Common myeloid progenitor, CD34-positive (primary cell): ENCODE measurements at regions not wholly inside any gene's neighbourhood (a gene's known extent, or its start where the extent isn't known, plus 50 kb on each side); places are given as distances from the start of the nearest gene placed in this dataset.
"Not testable (repeated sequence)": the region's sequence is repeated elsewhere in the genome, so short reads cannot be mapped to it uniquely, and the experiment has no call there.

Experiments used
- CTCF ChIA-PET: fragments of 350-600 bp; sonication (Branson Sonifier 250); formaldehyde crosslinking; loops from one replicate; lab custom pipeline; 2021; ENCODE audit warnings: antibody characterized with exemption; lab: Charles Lee
- POLR2A ChIA-PET: fragments of 350-600 bp; sonication (Branson Sonifier 250); formaldehyde crosslinking; loops from one replicate; lab custom pipeline; 2021; ENCODE audit warnings: antibody characterized with exemption; lab: Charles Lee
- DNase-seq, 3 donors: peaks; one replicate each; pipeline versions ENCODE4 v3.0.0 to v3.0.0-alpha.2; 2013
- H3K27ac ChIP-seq, 2 experiments: 1 replicate in 1 of 2; 2 replicates in 1 of 2; pipeline ENCODE4 v1.7.0; 2013; ENCODE audit warnings: inconsistent platforms in 2 of 2, low read length in 2 of 2, mild to moderate bottlenecking in 2 of 2, low read depth in 1 of 2, moderate library complexity in 1 of 2; ENCODE audit not compliant: severe bottlenecking in 2 of 2, insufficient read depth in 1 of 2, poor library complexity in 1 of 2
- H3K27me3 ChIP-seq, 5 experiments: replicated peaks in 2 of 5; 1 replicate in 3 of 5; 2 replicates in 2 of 5; pipeline versions ENCODE4 v1.6.1 to v1.7.0; 2013; ENCODE audit warnings: low read length in 4 of 5, mild to moderate bottlenecking in 2 of 5, moderate library complexity in 2 of 5, inconsistent platforms in 1 of 5; ENCODE audit not compliant: insufficient read depth in 5 of 5, control insufficient read depth in 4 of 5
- H3K36me3 ChIP-seq, 4 experiments: 1 replicate in 2 of 4; 2 replicates in 2 of 4; pipeline versions ENCODE4 v1.6.1 to v1.7.0; 2013; ENCODE audit warnings: low read length in 3 of 4, control low read depth in 1 of 4, mild to moderate bottlenecking in 1 of 4; ENCODE audit not compliant: control insufficient read depth in 4 of 4, insufficient read depth in 4 of 4
- H3K4me1 ChIP-seq, 4 experiments: 1 replicate in 3 of 4; 2 replicates in 1 of 4; pipeline versions ENCODE4 v1.6.1 to v1.7.1; 2013; ENCODE audit warnings: low read length in 3 of 4, mild to moderate bottlenecking in 3 of 4, control low read depth in 1 of 4, inconsistent platforms in 1 of 4, moderate library complexity in 1 of 4; ENCODE audit not compliant: control insufficient read depth in 4 of 4, insufficient read depth in 4 of 4; ENCODE audit errors: control extremely low read depth in 1 of 4
- H3K4me3 ChIP-seq, 7 experiments: 1 replicate in 4 of 7; 2 replicates in 3 of 7; pipeline versions ENCODE4 v1.5.1 to v1.7.0; 2013; ENCODE audit warnings: mild to moderate bottlenecking in 7 of 7, low read length in 6 of 7, moderate library complexity in 6 of 7, inconsistent platforms in 2 of 7, low read depth in 2 of 7, control low read depth in 1 of 7; ENCODE audit not compliant: insufficient read depth in 4 of 7, control insufficient read depth in 1 of 7; ENCODE audit errors: extremely low read depth in 1 of 7
- H3K9me3 ChIP-seq, 5 experiments: 1 replicate in 4 of 5; 2 replicates in 1 of 5; pipeline versions ENCODE4 v1.6.1 to v1.7.1; 2013; ENCODE audit warnings: low read length in 4 of 5, mild to moderate bottlenecking in 2 of 5, inconsistent platforms in 1 of 5, low read depth in 1 of 5, moderate library complexity in 1 of 5; ENCODE audit not compliant: control insufficient read depth in 4 of 5, insufficient read depth in 2 of 5; ENCODE audit errors: control extremely low read depth in 1 of 5
- WGBS: methylation state at CpG from one replicate; pipeline ENCODE4 v1.1.5; 2013; ENCODE audit not compliant: insufficient coverage; 5-methylcytosine and 5-hydroxymethylcytosine counted together

DNA sequence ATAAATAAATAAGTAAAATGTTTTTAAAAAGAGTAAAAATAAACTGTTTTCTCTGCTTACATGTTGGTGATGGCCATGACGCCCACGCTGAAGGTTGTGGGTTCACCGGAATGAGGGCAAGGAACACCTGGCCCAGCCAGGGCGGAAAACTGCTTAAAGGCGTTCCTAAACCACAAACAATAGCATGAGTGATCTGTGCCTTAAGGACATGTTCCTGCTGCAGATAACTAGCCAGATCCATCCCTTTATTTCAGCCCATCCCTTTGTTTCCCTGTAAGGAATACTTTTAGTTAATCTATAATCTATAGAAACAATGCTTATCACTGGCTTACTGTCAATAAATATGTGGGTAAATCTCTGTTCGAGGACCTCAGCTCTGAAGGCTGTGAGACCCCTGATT is 63.3 kb upstream of the CEP78 start:
- H3K27ac ChIP-seq, H3K4me1 ChIP-seq, H3K27me3 ChIP-seq, H3K9me3 ChIP-seq, POLR2A ChIA-PET, DNase-seq, H3K4me3 ChIP-seq, CTCF ChIA-PET, H3K36me3 ChIP-seq: not testable (repeated sequence)
- 97% methylated on average over 6 of the region's 6 CpGs for WGBS

DNA sequence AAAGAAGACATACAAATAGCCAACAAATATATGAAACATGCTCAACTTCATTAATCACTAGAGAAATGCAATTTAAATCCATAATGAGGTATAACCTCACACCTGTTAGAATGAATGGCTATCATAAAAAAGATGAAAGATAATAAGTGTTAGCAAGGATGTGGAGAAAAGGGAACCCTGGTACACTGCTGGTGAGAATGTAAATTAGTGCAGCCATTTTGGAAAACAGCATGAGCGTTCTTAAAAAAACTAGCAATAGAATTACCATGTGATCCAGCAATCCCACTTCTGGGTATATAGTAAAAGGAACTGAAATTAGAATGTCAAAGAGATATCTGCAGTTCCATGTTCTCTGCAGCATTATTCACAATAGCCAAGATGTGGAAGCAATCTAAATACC is 64.2 kb upstream of the CEP78 start:
- no peaks in the 10 kb centered on the region for H3K36me3 ChIP-seq
- no peak for DNase-seq
- no peak overlapping the region for H3K27ac ChIP-seq
- 100% methylated on average over 1 of the region's 1 CpG for WGBS
- H3K4me1 ChIP-seq = no peaks in the 10 kb centered on the region
- H3K27me3 ChIP-seq = peaks cover 0 to under 1% (median 0%) of the 10 kb centered on the region in 5 experiments
- H3K9me3 ChIP-seq = peaks cover 0 to 4% (median 0%) of the 10 kb centered on the region in 5 experiments
- CTCF ChIA-PET = no interaction called here
- POLR2A ChIA-PET = no interaction called here
- no peak overlapping the region for H3K4me3 ChIP-seq

DNA sequence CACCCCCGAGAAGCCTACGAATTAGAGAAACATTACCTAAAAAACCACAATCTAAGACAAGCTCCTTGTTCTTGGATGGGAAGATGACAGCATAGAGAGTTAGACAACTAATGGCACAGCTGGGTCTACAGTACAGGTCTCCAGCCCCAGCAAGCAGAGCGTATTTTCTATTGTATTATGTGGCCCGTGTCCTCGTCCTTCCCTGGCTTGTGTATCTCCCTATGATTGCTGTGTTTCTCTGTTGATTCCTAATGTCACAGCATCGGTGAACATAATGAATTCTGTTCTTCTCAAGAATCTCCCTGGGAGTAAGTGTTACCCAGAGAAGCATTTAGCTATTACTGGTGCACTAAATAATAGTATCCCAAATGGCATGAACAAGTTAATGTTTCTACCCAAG is 66.8 kb upstream of the CEP78 start:
- no peaks in the 10 kb centered on the region for H3K4me1 ChIP-seq
- no peaks in the 10 kb centered on the region for H3K27me3 ChIP-seq
- 98% methylated on average over 5 of the region's 6 CpGs for WGBS
- peaks cover 0 to 4% (median 2%) of the 10 kb centered on the region in 5 experiments for H3K9me3 ChIP-seq
- no peak overlapping the region for H3K27ac ChIP-seq
- DNase-seq = no peak
- no peaks in the 10 kb centered on the region for H3K36me3 ChIP-seq
- CTCF ChIA-PET = no interaction called here
- POLR2A ChIA-PET = no interaction called here
- H3K4me3 ChIP-seq = no peak overlapping the region

DNA sequence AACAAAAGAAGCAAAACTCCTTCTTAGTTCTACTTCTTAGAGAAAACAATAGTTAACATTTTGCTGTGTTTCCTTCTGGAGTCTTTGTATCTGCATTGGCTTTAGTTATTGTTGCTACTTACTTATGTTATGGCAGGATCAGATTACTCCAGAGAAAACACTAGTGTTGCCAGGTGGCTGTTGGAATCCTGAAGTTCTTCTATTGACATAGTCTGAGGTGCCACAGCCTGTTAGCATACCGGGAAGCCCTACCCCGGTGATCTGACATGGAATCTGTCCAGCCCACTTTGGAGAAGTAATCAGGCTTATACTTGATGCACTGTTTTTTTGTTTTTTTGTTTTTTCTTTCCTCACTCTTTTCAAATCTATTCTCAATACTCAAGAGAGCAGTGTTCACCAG is 68.5 kb upstream of the CEP78 start:
- POLR2A ChIA-PET = no interaction called here
- H3K4me1 ChIP-seq = no peaks in the 10 kb centered on the region
- CTCF ChIA-PET = interaction anchor here (0.6 kb wide), 1 partner anchor 118 kb away, joined by 3 read pairs; no protein-coding TSS in a partner anchor
- WGBS = 100% methylated on average over 2 of the region's 2 CpGs
- DNase-seq = no peak
- H3K36me3 ChIP-seq = no peaks in the 10 kb centered on the region
- no peak overlapping the region for H3K4me3 ChIP-seq
- H3K9me3 ChIP-seq = peaks cover 0 to 7% (median 0%) of the 10 kb centered on the region in 5 experiments
- no peaks in the 10 kb centered on the region for H3K27me3 ChIP-seq
- no peak overlapping the region for H3K27ac ChIP-seq

DNA sequence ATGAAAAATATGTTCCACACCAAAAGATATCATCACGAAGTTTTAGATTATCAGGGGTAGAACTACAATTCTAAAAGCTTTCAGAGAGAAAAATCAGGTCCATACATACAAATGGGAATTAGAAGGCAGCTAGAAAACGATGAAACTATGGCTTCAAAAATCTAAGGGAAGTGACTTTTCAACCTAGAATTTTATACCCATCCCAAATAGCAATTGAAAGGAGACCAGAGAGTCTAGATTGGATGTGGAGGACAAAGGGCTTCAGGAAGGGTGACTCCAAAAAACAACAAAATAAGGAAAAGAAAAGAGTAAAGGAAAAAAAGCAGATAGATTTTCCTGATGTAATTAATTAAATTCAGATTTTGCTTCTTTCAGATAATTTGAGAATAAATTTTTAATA is 72.0 kb upstream of the CEP78 start:
- no peak for DNase-seq
- no CpG with 5 or more reads among the region's 2 CpGs for whole genome bisulfite sequencing
- no peaks in the 10 kb centered on the region for H3K36me3 ChIP-seq
- no peaks in the 10 kb centered on the region for H3K27me3 ChIP-seq
- H3K4me1 ChIP-seq = no peaks in the 10 kb centered on the region
- no peak overlapping the region for H3K27ac ChIP-seq
- CTCF ChIA-PET = no interaction called here
- H3K9me3 ChIP-seq = peaks cover 0 to 7% (median 0%) of the 10 kb centered on the region in 5 experiments
- H3K4me3 ChIP-seq = no peak overlapping the region
- POLR2A ChIA-PET = no interaction called here

DNA sequence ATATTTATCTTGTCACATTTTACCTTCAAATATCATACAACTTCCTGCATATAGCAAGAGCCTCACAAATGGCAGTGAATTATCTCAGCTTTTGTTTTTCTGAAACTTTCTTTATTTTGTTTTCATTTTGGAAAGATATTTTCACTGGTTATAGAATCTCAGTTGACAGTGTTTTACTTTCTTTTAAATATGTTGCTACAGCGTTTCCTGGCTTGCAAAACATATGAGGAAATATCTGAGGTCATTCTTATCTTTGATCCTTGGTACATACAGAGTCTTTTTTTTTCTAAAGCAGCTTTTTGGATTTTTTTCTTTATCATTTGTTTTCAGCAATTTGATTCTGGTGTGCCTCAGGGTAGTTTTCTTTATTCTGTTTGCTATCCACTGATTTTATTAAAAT is 77.6 kb upstream of the CEP78 start:
- ChIA-PET POLR2A (no interaction called here), CTCF (no interaction called here)
- H3K4me1 ChIP-seq = no peaks in the 10 kb centered on the region

DNA sequence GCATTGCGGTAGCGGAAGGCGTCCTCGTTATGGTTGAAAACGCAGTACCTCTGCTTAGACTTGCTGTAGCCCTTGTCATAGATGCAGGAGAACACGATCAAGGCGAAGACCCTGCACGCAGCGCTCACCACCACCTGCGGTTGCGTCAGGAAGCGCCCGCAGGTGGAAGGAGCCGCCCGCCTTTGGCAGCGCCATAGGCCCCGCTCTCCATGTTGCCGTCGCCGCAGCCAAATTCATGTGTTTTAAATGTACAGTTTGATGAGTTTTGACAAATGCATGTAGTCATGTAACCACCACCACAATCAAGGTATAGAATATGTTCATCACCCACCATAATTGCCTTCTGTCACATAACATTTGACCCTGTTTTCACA is 84.9 kb upstream of the CEP78 start:
- H3K4me3 ChIP-seq = no peak overlapping the region
- H3K27ac ChIP-seq = no peak overlapping the region
- H3K4me1 ChIP-seq = peaks cover 0 to 4% (median 1%) of the 10 kb centered on the region in 4 experiments
- H3K27me3 ChIP-seq = no peaks in the 10 kb centered on the region
- 99% methylated on average over 9 of the region's 20 CpGs for WGBS
- H3K36me3 ChIP-seq = no peaks in the 10 kb centered on the region
- DNase-seq = no peak
- H3K9me3 ChIP-seq = peaks cover 0 to 5% (median 2%) of the 10 kb centered on the region in 5 experiments
- POLR2A ChIA-PET = no interaction called here
- CTCF ChIA-PET = no interaction called here

More for the DNA sequence above, 77.6 kb upstream of the CEP78 start:
- DNase-seq = no peak
- peaks cover 0 to 12% (median 0%) of the 10 kb centered on the region in 5 experiments for H3K9me3 ChIP-seq
- no peak overlapping the region for H3K4me3 ChIP-seq
- no peaks in the 10 kb centered on the region for H3K27me3 ChIP-seq
- H3K36me3 ChIP-seq = no peaks in the 10 kb centered on the region
- 80% methylated on average over 1 of the region's 1 CpG for WGBS
- no peak overlapping the region for H3K27ac ChIP-seq
